ENCODE measurements at regions not wholly inside any gene's neighbourhood (a gene's known extent, or its start where the extent isn't known, plus 50 kb on each side); places are given as distances from the start of the nearest gene placed in this dataset.

DNA sequence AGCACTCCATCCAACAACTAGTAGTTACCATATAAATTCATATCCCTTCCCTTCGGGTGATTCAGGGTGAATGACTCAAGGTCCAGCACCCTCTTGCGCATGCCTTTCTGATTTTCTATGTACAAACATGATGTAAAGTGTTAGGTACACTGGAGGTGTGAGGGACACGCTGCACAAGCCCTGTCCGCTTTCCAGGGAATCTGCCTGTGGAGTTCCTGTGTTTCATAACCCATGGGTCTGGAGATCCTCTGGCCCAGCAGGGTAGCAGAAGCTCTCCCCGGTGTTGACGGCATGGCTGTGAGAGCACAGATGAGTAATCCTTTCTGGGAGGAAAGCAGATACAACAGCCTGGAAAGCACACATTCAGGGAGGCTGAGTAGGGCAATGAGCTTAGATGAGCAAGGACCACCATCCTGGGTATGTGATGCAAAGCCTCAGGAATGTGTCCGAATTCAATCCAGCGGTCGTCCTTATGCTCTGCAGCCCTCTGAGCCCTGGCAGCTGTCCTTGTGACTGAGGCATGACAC is 142.9 kb upstream of the TP63 start:
- TF ChIP-seq, protein P1, sequence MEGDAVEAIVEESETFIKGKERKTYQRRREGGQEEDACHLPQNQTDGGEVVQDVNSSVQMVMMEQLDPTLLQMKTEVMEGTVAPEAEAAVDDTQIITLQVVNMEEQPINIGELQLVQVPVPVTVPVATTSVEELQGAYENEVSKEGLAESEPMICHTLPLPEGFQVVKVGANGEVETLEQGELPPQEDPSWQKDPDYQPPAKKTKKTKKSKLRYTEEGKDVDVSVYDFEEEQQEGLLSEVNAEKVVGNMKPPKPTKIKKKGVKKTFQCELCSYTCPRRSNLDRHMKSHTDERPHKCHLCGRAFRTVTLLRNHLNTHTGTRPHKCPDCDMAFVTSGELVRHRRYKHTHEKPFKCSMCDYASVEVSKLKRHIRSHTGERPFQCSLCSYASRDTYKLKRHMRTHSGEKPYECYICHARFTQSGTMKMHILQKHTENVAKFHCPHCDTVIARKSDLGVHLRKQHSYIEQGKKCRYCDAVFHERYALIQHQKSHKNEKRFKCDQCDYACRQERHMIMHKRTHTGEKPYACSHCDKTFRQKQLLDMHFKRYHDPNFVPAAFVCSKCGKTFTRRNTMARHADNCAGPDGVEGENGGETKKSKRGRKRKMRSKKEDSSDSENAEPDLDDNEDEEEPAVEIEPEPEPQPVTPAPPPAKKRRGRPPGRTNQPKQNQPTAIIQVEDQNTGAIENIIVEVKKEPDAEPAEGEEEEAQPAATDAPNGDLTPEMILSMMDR (conservative IDR thresholded peaks at IDR 0.05; ENCODE audit: low read length): no peak
- no peak for TF ChIP-seq EZH2phosphoT487 (IDR thresholded peaks at IDR 0.05; ENCODE audit: borderline replicate concordance, low read depth, low read length)

All from OCI-LY7 (cell line).